ENCODE measurements at regions not wholly inside any gene's neighbourhood (a gene's known extent, or its start where the extent isn't known, plus 50 kb on each side); places are given as distances from the start of the nearest gene placed in this dataset.

GRCh38 chr12:127038152-127038551 is 1228.8 kb upstream of the TMEM132C start (continued):
- TF ChIP-seq ZNF462 (CRISPR knock-in tag; IDR thresholded peaks at IDR 0.05): no peak
- no peak for TF ChIP-seq CTCF (conservative IDR thresholded peaks at IDR 0.05; ENCODE audit: low read depth in 2 of 2)
- no peak for TF ChIP-seq ZNF114 (CRISPR knock-in tag; IDR thresholded peaks at IDR 0.05)
- TF ChIP-seq, protein P1, sequence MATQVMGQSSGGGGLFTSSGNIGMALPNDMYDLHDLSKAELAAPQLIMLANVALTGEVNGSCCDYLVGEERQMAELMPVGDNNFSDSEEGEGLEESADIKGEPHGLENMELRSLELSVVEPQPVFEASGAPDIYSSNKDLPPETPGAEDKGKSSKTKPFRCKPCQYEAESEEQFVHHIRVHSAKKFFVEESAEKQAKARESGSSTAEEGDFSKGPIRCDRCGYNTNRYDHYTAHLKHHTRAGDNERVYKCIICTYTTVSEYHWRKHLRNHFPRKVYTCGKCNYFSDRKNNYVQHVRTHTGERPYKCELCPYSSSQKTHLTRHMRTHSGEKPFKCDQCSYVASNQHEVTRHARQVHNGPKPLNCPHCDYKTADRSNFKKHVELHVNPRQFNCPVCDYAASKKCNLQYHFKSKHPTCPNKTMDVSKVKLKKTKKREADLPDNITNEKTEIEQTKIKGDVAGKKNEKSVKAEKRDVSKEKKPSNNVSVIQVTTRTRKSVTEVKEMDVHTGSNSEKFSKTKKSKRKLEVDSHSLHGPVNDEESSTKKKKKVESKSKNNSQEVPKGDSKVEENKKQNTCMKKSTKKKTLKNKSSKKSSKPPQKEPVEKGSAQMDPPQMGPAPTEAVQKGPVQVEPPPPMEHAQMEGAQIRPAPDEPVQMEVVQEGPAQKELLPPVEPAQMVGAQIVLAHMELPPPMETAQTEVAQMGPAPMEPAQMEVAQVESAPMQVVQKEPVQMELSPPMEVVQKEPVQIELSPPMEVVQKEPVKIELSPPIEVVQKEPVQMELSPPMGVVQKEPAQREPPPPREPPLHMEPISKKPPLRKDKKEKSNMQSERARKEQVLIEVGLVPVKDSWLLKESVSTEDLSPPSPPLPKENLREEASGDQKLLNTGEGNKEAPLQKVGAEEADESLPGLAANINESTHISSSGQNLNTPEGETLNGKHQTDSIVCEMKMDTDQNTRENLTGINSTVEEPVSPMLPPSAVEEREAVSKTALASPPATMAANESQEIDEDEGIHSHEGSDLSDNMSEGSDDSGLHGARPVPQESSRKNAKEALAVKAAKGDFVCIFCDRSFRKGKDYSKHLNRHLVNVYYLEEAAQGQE (IDR thresholded peaks at IDR 0.05; ENCODE audit: unreplicated experiment): no peak
